GM19397 (cell line): ENCODE measurements at regions not wholly inside any gene's neighbourhood (a gene's known extent, or its start where the extent isn't known, plus 50 kb on each side); places are given as distances from the start of the nearest gene placed in this dataset.

Experiments
- ATAC-seq: cut with Tn5 transposase; IDR thresholded peaks from one replicate; pipeline ENCODE4 v1.9.1; 2021; ENCODE audit warnings: mild to moderate bottlenecking, moderate library complexity; ENCODE audit not compliant: unreplicated experiment

DNA sequence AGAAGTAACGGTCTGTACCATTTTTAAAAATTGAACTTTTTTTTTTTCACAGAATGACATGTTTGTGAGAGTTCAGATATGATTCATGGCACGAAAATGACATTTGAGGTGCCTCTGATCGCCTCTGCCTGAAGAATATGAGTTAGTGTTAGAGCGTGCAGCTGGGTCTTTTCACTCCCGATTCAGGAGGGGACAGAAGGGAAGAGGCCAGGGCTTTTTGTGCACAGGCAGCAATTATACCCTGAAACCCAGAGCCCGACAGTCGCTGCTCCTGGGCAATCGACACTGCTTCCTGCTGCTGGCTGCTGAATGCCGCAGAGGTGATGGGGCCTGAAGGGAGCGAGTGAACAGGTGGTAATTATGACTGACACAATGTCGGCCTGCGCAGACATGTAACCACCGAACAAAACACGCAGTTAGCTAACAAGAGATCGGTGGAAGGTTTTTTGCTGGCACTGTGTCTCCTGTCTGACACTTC is 652.0 kb upstream of the NOX3 start:
- ATAC-seq, result no peak

DNA sequence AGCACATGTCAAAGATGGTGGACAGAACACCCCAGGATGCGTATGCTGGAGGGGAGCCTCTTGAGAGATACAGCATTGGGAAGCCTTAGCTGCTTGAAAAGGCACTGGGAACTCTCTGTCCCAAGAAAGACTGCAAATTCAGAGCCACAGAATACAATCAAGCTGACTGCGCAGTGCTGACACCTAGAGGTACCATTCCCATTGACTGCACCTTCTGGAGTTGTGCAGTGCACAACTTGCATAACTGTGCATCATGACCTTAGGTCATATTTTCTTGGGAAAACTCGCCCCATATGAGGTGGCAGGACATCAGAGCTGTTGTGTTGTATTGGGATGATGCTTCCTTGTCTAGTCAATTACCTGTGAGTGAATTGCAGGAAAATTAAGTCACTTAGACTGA is 646.5 kb upstream of the NOX3 start:
- no peak for ATAC-seq

DNA sequence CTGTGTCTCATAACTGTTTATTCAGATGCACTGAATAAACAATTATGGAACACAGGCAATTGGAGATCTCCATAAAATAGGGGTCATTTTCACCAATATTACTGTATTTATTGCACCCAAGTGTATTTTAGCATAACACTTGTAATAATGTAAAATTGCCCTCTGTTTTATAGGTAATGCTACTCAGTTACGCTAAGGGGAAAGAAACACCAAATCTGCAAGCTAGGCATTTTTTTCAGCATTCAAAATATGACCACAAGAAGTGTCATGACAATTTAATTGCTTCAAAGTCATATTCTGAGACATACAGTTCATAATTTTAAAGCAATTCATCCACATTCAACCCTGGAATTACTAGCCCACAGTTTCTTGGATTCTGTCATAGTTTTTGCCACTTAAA is 643.2 kb upstream of the NOX3 start:
- no peak for ATAC-seq

DNA sequence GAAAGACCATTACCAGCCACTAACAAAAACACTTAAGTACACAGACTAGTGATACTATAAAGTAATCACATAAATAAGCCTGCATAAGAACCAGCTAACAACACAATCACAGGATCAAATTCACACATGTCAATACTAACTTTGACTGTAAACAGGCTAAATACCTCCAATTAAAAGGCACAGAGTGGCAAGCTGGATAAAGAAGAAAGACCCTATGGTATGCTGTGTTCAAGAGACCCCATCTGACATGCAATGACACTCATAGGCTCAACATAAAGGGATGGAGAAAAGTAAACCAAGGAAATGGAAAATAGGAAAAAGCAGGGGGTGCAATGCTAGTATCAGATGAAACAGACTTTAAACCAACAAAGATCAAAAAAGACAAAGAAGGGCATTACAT is 631.8 kb upstream of the NOX3 start:
- no peak for ATAC-seq

DNA sequence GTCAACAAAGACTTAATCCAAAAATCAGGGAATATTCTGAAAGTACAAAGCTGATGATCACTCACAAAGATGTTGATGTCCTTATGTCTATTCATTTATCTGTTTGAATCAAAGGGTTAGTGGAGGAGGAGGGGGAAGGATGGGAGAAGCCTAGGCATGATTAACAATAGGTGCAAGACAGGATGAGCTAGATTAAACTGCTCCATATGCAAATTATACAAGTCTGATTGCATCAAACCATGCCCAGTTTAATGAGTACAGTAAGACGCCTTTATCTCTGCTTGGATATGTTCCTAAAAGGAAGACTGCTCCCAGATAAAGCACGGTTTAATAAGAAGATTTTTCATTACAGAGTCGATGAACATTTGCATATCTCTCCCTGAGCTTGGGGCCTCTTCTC is 626.4 kb upstream of the NOX3 start:
- no peak for ATAC-seq

DNA sequence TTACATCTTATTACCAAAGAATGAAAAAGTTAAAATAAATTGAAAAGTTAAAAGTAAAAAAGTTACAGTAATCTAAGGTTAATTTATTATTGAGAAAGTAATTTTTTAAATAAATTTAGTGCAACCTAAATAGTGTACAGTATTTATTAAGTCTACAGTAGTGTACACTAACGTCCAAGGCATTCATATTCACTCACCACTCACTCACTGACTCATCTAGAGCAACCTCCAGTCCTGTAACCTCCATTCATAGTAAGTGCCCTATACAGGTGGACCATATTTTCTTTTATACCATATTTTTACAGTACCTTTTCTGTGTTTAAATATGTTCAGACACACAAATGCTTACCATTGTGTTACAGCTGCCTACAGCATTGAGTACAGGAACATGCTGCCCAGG is 624.7 kb upstream of the NOX3 start:
- ATAC-seq, result no peak

DNA sequence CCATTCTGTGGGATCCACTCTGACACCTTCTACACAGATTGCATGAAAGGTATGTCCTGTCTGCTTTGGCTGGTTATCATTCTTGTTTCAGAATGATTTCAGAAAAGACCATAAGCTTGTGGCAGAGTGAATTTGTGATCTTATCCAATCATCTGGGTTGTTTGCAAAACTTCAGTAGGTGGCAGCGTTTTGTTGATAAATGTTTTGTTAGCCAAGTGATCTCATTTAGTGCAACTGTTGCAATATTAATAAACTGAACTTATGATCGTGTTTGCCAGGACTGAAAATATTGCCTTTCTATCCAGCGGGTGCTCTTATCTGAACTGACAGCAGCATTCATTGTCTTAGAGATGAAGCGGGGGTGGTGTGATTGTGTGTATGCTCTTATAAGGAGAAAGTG is 613.2 kb upstream of the NOX3 start:
- no peak for ATAC-seq

DNA sequence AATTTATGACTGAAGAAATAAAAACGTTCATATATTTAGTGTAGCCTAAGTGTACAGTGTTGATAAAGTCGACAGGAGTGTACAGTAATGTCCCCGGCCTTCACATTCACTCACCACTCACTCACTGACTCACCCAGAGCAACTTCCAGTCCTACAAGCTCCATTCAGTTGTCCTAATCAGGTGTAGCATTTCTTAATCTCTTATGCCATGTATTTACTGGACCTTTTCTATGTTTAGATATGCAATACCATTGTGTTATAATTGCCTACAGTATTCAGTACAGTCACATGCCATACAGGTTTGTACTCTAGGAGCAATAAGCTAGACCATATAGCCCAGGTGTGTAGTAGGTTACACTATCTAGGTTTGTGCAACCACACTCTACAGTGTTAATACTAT is 610.2 kb upstream of the NOX3 start:
- no peak for ATAC-seq

DNA sequence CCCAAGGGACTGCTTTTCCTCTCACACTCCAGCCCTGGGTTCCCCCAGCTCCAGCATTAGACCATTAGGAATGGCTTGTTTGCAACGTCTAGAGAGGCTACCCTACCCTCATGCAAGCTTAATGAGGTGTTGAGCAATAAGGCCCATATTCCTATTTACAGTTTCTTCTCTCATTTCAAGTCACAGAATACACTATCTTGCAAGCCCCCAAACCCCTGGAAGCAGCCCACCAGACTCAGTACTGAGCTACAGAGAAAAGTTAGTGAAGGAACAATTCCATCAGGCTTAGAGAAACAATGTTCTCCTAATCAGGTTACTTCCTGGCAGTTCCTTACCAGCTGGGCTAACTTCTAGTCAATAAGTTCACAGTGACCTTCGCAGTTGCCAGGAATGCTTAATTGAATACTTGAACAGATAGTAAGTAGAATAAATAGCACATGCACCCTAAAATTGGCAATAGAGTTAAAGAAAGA is 606.5 kb upstream of the NOX3 start:
- ATAC-seq, result no peak

DNA sequence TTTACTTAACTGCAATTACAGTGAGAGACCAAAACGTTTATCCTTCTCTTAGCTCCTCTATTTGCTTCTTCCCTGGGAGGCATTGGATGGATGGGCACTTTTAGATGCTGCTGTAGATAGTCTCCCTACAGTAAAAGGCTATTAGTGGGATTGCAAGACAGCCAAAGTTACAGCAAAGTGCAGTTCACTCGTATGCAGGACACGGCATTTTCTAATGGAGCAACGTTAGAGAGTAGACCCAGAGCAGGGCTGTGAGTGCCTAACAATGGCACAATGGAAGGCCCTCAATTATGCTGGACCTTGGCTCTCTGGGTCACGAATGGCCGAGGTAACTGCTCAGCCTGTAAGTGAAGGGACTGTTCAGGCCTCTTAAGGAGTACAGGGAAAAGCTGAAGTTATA is 605.8 kb upstream of the NOX3 start:
- no peak for ATAC-seq

DNA sequence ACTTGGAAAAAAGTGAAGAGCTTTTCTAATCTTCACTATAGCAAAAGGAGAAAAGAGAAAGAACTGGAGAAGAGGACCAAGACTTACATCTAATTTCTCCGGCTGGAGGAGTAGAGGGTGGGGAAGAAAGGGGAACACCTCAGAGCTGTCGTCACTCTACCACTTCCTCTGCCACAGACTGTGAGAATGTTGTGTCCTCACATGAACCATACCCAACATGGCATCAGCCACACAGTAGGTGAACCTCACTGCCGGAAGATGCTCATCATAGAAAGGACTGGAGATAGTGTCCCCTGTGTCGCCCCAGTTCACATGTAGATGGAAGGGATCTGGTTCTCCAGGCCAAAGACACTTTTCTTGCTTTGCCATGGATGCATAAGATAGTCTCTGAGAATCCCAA is 604.4 kb upstream of the NOX3 start:
- no peak for ATAC-seq

DNA sequence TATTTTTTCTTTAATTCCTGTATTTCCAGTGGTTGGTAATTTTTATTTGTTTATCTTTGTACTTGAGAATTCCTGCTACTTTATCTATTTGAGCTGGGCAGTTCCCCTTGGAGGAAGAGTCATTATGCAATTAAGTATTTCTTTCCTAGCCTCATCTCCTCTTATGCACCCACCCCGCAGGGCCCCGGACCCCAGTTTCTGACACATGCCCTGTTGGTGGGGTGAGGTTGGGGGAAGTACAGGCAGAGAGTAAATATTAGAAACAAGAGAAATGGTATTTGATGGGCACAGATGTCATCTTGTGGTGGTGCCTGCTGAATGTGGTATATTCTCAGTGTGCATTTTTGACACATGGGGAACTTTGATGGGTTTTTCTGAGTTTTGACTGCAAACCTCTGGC is 602.7 kb upstream of the NOX3 start:
- no peak for ATAC-seq

DNA sequence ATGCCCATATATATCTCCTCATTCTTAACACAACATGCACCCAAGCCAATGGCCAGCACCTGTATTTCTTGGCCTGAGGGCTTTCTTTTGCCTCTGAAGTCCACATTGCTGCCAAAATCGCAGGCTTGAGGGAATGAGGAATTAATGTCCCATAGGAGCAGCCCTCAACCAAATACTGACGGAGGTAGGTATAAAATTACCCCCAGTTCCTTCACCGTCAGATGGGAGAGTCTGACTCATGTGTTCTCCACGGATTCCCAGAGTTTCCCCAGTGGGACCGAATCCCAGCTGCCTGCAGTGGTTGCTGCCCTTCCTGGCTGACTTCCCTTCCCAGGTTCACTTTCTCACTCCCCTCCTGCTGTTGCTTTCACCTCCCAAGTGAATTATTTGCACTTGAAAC is 602.2 kb upstream of the NOX3 start:
- no peak for ATAC-seq

DNA sequence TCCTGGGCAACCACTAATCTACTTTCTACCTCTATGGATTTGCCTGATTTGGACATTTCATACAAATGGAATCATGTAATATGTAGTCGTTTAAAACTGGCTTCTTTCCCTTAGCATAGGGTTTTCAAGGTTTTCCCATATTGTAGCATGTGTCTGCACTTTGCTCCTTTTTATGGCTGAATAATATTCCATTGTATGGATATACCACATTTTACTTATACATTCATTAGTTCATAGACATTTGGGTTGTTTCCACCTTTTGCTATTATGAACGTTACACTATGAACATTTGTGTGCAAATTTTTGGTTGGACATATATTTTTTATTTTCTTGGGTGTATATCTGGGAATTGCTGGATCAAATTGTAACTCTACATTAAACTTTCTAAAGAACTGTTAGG is 600.4 kb upstream of the NOX3 start:
- ATAC-seq, result no peak

DNA sequence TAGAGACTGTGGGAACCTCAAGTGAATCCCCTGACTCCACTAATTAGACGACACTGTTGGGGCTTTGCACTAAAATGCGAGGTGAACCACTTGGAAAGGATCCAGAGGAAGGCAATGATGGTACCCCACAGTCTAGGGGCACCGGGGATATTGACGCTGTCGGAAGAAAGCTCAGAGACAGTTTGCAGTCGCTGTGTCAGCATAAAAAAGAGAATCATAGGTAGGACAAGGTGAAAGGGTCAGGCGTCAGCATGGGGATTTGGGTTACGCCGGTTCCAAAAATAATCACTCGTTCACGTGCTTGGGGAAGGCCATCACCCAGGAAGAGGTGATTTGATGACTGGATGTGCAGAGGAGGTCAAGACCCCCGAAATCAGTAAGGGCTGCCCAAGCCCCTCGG is 598.0 kb upstream of the NOX3 start:
- ATAC-seq, result no peak

DNA sequence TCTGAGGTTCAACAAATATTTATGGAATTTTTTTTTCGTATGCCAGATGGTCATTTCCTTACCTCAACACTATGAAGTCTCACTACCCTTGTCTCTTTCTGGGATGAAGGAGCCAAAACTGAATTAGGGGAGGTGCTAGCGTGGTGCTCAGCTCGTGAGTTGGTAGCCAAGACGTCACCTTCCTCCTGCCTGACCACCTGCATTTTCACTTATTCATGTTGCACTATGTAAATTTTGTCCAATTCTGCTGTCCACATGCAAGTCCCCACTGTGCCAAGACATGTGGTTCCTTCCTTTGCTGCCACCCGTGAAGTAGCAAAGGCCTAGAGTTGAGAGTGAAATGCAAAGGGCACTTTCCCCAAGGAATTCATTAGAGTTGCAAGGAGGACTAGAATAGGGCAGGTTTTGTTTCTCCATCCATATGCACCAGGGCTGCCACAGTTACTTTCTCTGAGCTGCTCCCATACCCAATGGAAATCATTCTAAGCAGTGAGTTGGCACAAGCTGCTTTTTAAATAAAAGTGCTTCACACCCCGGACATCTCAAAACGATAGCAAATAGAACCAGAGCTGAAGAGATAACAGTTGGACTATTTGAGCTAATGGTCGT is 591.3 kb upstream of the NOX3 start:
- no peak for ATAC-seq

DNA sequence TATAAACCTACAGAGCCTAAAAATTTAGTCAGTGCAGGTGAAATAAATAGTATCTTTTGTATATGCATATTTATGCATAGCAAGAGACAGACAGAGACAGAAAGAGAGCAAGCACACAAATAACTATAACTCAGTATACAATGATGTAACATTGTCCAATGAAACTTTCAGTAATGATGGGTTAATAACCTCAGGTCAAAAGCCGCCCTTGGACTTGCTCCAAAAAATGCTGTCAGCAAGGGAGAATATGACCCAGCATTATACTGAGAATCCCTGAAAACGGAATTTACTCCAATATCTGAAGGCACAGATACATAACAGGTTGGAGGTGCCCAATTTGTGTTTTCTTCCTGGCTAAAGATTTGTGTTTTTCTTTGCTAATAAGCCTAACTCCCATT is 590.6 kb upstream of the NOX3 start:
- no peak for ATAC-seq

DNA sequence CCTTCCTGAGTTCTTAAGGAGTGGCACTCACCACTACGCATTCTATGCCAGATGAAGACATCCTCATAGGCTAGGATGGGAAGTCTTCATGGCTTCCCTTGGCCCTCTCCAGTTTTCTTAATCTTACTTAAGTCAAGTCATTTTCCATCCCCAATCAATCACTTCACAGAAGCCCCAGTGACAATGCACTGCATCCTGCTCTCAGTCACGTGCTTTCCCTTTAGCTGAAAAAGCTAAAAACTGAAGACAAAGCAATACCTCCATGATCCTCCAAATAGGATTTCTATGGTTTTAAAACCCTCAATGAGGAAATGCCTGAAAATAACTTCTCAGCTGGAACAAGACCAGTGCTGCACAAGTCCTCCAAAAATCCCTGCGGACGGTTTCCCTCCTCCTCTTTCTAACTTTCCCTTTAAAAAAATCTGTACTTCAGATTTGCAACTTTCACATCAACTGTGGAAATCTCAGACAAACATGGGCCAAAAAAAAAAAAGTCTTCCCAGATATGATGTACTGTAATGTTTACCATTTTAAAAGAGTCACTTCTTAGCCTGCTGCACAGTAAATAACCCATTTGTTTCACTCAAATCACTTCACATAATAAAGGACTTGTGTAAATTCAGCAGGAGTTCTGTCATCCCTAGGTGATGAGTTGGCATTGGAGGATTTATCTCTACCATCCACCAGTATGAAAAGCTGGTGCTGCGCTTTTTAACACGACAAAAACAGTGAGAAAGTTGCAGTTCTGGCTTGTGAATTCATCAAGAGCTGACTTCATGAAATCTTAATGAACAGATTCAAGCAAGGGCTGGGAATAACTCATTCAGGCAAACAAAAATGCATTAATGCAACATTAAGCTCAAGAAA is 590.0 kb upstream of the NOX3 start:
- no peak for ATAC-seq

DNA sequence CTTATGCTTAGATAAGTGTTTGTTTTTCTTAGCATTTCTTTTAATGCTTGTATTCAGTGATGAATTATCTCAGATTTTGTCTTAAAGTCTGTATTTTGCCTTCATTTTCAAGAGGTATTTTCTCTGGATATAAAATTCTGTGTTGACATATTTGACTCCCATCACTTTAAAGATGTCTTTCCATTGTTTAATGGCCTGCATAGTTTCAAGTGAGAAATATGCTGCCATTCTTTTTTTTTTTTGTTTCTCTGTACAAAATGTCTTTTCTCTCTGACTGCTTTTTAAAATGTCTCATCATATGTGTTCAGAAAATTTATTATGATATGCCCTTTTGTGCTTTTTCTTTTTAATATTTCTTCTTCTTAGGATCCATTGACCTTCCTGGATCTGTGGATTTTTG is 578.0 kb upstream of the NOX3 start:
- ATAC-seq, result no peak

DNA sequence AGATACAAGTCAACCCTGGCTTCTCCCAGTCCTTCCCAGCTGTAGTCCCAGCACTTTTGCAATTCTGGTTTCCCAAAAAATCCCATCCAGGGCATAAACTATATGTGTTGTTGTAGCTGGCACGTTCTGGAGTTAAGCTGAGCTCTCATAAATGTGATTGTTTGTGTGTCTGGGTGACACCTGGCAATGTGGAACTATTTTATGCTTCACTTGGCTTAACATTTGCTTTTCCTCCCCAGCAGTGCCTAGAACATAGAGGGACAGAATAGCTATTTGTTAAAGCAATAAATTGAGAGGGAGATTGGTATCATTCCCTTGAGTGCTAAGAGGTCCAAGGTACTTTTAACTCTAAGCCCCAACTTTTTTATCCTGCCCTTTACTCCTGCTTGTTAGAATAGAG is 575.9 kb upstream of the NOX3 start:
- ATAC-seq, result no peak

DNA sequence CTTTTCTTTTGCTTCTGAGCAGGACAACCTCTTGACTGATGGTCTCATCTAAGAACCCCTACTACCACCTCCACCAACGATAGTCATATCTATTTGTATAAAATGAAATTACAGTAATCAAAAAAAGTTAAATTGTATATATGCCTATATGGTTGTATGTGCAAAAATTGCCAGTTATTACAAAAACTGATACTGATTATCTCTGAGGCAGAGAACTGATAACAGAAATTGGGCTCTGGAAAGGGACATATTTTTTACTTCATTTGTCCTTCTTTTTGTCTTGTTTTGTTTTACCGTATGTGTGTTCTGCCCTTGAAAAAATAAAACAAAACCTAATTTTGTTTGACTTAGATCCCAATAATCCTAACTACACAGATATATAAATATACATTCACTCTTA is 574.4 kb upstream of the NOX3 start:
- no peak for ATAC-seq

DNA sequence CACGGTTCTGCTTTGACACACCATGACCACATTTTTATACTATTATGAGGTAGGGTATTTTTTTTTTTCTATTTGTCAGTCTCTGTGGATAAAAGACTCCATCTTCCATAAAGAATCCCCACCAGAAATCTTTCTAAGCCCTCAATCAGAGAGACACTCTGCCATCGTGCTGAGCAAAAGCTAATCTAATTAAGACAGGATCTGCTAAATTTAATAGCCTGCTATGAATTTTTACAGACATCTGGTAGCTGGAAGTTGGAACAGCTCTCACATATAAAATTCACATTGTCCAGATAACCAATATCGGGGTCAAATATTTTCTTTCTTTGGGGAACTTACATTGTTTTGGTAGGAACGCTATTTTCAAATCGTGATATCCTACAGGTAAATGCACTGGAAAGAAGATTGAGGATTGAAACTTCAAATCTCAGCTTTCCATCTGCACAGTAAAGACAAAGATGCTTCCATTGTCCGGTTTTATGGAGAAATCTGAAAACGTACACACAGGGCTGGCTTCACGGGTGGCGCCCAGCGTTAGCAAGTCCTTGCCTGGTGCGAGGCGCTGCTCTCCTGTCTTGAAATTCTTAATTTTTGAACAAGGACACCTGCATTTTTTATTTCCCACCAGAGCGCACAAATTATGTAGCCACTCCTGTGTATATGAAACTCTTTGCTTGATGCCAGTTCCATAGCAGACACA is 573.8 kb upstream of the NOX3 start:
- no peak for ATAC-seq
